ENCODE measurements at regions not wholly inside any gene's neighbourhood (a gene's known extent, or its start where the extent isn't known, plus 50 kb on each side); places are given as distances from the start of the nearest gene placed in this dataset.

- no peak overlapping the region for H3K4me3 ChIP-seq (ENCODE audit: low read length)
- no peak overlapping the region for H3K27ac Mint-ChIP-seq
- no peak for DNase-seq
- no peaks in the 10 kb centered on the region for H3K4me1 ChIP-seq (ENCODE audit: insufficient read depth, low read length)
- CTCF ChIA-PET: no interaction called here
- POLR2A ChIA-PET: no interaction called here
- no peaks in the 10 kb centered on the region for H3K9me3 ChIP-seq (ENCODE audit: control insufficient read depth in 1 of 2, insufficient read depth in 1 of 2, low read length in 2 of 2)
- H3K27me3 ChIP-seq (ENCODE audit: control insufficient read depth in 1 of 2, insufficient read depth in 2 of 2, low read length in 2 of 2): no peaks in the 10 kb centered on the region
- TF ChIP-seq CTCF (IDR thresholded peaks at IDR 0.05): no peak
- H3K27ac ChIP-seq (ENCODE audit: low read depth in 1 of 2, low read length in 2 of 2): no peak overlapping the region
- no peaks in the 10 kb centered on the region for H3K36me3 Mint-ChIP-seq (ENCODE audit: low read depth)
- H3K9me3 Mint-ChIP-seq: no peaks in the 10 kb centered on the region
- H3K36me3 ChIP-seq (ENCODE audit: insufficient read depth, low read length): no peaks in the 10 kb centered on the region
- no peaks in the 10 kb centered on the region for H3K27me3 Mint-ChIP-seq
- intact Hi-C loops (cut with DNase I, micrococcal nuclease): no loop called here
- ATAC-seq (ENCODE audit: poor library complexity): no peak
- no peaks in the 10 kb centered on the region for H3K4me1 Mint-ChIP-seq (ENCODE audit: low read depth)
- H3K4me3 Mint-ChIP-seq: no peak overlapping the region
Measured at GRCh38 chr1:60891765-60892164, 190.6 kb upstream of the NFIA start.

GRCh38 chr1:60891281-60891680 is 191.1 kb upstream of the NFIA start:
- POLR2A ChIA-PET: no interaction called here
- intact Hi-C loops (cut with DNase I, micrococcal nuclease): no loop called here

DNA sequence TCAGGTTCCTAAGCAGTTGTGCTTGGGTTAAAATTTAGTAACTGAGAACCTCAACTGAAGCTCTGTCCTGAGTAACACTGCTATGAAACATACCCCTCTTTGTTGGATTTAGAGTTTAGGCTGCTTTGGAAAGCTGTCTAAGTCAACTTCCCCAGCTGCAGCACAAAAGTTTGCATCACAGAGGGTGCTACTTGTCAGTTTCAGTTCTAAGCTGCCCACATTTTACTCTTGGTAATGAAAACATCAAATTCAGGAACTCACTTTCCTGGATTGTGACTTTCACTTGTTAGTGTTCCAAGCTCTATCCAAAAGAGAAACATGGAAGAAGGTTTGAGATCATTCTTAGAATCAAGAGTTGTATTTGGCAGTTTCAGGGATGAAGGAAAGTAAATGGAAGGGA is 191.7 kb upstream of the NFIA start:
- Mint-ChIP-seq H3K36me3 (ENCODE audit: low read depth) (no peaks in the 10 kb centered on the region), H3K4me1 (ENCODE audit: low read depth) (no peaks in the 10 kb centered on the region), H3K27me3 (no peaks in the 10 kb centered on the region), H3K4me3 (no peak overlapping the region), H3K9me3 (no peaks in the 10 kb centered on the region), H3K27ac (no peak overlapping the region)
- Histone ChIP-seq H3K27me3 (ENCODE audit: control insufficient read depth in 1 of 2, insufficient read depth in 2 of 2, low read length in 2 of 2) (no peaks in the 10 kb centered on the region), H3K27ac (ENCODE audit: low read depth in 1 of 2, low read length in 2 of 2) (no peak overlapping the region), H3K9me3 (ENCODE audit: control insufficient read depth in 1 of 2, insufficient read depth in 1 of 2, low read length in 2 of 2) (no peaks in the 10 kb centered on the region), H3K4me1 (ENCODE audit: insufficient read depth, low read length) (no peaks in the 10 kb centered on the region), H3K4me3 (ENCODE audit: low read length) (no peak overlapping the region), H3K36me3 (ENCODE audit: insufficient read depth, low read length) (no peaks in the 10 kb centered on the region)
- intact Hi-C loops (cut with DNase I, micrococcal nuclease): no loop called here
- ChIA-PET POLR2A (no interaction called here), CTCF (no interaction called here)
- no peak for DNase-seq
- no peak for TF ChIP-seq CTCF (IDR thresholded peaks at IDR 0.05)
- ATAC-seq (ENCODE audit: poor library complexity): no peak

More at GRCh38 chr1:60891281-60891680, 191.1 kb upstream of the NFIA start:
- Histone ChIP-seq H3K9me3 (ENCODE audit: control insufficient read depth in 1 of 2, insufficient read depth in 1 of 2, low read length in 2 of 2) (no peaks in the 10 kb centered on the region), H3K27ac (ENCODE audit: low read depth in 1 of 2, low read length in 2 of 2) (no peak overlapping the region), H3K4me1 (ENCODE audit: insufficient read depth, low read length) (no peaks in the 10 kb centered on the region), H3K4me3 (ENCODE audit: low read length) (no peak overlapping the region), H3K36me3 (ENCODE audit: insufficient read depth, low read length) (no peaks in the 10 kb centered on the region), H3K27me3 (ENCODE audit: control insufficient read depth in 1 of 2, insufficient read depth in 2 of 2, low read length in 2 of 2) (no peaks in the 10 kb centered on the region)
- TF ChIP-seq CTCF (IDR thresholded peaks at IDR 0.05): no peak
- H3K27ac Mint-ChIP-seq: no peak overlapping the region
- DNase-seq: no peak
- no peaks in the 10 kb centered on the region for H3K4me1 Mint-ChIP-seq (ENCODE audit: low read depth)
- no peaks in the 10 kb centered on the region for H3K9me3 Mint-ChIP-seq
- CTCF ChIA-PET: no interaction called here
- no peaks in the 10 kb centered on the region for H3K36me3 Mint-ChIP-seq (ENCODE audit: low read depth)
- ATAC-seq (ENCODE audit: poor library complexity): no peak
- H3K4me3 Mint-ChIP-seq: no peak overlapping the region
- H3K27me3 Mint-ChIP-seq: no peaks in the 10 kb centered on the region

Data from CD4-positive, alpha-beta T cell (primary cell).